ENCODE measurements at regions not wholly inside any gene's neighbourhood (a gene's known extent, or its start where the extent isn't known, plus 50 kb on each side); places are given as distances from the start of the nearest gene placed in this dataset.

DNA sequence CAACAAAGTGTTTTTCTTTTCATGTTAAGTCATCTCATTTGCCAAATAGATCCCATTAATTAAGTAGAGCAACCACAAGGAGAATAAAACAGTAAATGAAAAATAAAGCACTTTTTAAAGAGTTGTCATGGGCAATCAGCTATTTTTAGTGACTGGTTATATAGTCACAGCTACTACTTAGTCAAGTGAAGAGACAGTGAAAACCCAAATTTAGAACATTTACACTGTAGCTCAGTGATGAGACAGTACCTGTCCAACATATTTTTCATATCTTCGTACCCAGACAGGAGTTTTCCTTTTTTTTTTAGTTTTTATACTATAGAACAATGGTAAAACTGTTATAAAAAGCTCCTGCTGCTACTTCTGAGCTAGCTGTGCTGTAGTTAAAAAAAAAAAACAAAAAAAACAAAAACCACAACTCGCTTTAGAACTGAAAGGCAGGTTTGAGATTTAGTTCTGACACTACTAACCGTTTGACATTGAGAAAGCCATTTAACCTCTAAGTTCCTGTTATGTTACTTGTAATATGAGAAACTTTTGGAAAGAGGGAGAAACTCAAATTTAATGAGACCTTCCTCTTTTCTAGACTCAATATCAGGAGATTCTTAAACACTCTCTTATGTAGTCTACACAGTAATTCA, 777.5 kb downstream of the ADGRL2 start:
- no peak overlapping the region for H3K4me3 ChIP-seq (ENCODE audit: extremely low read depth, insufficient read depth, low read length, poor library complexity, severe bottlenecking)
- H3K27ac ChIP-seq (ENCODE audit: low read depth, low read length, severe bottlenecking): no peak overlapping the region
- H3K4me1 ChIP-seq (ENCODE audit: control insufficient read depth, insufficient read depth, low read length, poor library complexity, severe bottlenecking): no peaks in the 10 kb centered on the region
- no CpG with 5 or more reads among the region's 3 CpGs for WGBS, 2 experiments (ENCODE audit: insufficient coverage in 2 of 2)
- no peaks in the 10 kb centered on the region for H3K9me3 ChIP-seq (ENCODE audit: control insufficient read depth, low read length)
- H3K36me3 ChIP-seq (ENCODE audit: control insufficient read depth, insufficient read depth, low read length): no peaks in the 10 kb centered on the region

GRCh38 chr1:82567348-82567747, 766.6 kb downstream of the ADGRL2 start:
- no peaks in the 10 kb centered on the region for H3K36me3 ChIP-seq (ENCODE audit: control insufficient read depth, insufficient read depth, low read length)
- H3K4me1 ChIP-seq (ENCODE audit: control insufficient read depth, insufficient read depth, low read length, poor library complexity, severe bottlenecking): peaks cover 4% of the 10 kb centered on the region
- H3K27ac ChIP-seq (ENCODE audit: low read depth, low read length, severe bottlenecking): no peak overlapping the region
- H3K9me3 ChIP-seq (ENCODE audit: control insufficient read depth, low read length): no peaks in the 10 kb centered on the region
- WGBS, 2 experiments (ENCODE audit: insufficient coverage in 2 of 2): 100% methylated on average over 2 of the region's 3 CpGs
- no peak overlapping the region for H3K4me3 ChIP-seq (ENCODE audit: extremely low read depth, insufficient read depth, low read length, poor library complexity, severe bottlenecking)

GRCh38 chr1:82565546-82565945, 764.8 kb downstream of the ADGRL2 start:
- 67 to 82% methylated on average over 3 of the region's 6 CpGs for WGBS, 2 experiments (ENCODE audit: insufficient coverage in 2 of 2)
- Histone ChIP-seq H3K4me3 (ENCODE audit: extremely low read depth, insufficient read depth, low read length, poor library complexity, severe bottlenecking) (no peak overlapping the region), H3K9me3 (ENCODE audit: control insufficient read depth, low read length) (no peaks in the 10 kb centered on the region), H3K4me1 (ENCODE audit: control insufficient read depth, insufficient read depth, low read length, poor library complexity, severe bottlenecking) (peaks cover 4% of the 10 kb centered on the region), H3K27ac (ENCODE audit: low read depth, low read length, severe bottlenecking) (no peak overlapping the region), H3K36me3 (ENCODE audit: control insufficient read depth, insufficient read depth, low read length) (no peaks in the 10 kb centered on the region)

DNA sequence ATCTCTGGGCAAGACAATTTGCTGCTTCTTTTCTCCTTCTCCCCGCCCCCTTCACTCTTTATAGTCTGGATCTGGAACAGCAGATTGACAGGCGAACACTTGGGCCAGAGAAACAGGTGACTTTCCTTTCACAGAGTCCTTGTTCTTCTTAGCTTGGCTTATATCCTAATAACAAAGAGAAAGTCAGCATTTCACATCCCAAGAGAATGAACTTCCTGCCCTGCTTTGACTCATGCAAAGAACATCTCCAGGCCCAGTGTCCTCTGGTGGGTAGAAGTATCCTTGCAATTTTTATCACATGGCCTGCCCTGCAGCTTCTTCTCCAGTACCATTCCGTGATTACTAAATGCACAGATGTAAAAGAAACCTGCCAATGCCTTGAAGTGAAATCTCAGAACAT, 764.4 kb downstream of the ADGRL2 start:
- peaks cover 4% of the 10 kb centered on the region for H3K4me1 ChIP-seq (ENCODE audit: control insufficient read depth, insufficient read depth, low read length, poor library complexity, severe bottlenecking)
- H3K27ac ChIP-seq (ENCODE audit: low read depth, low read length, severe bottlenecking): no peak overlapping the region
- WGBS, 2 experiments (ENCODE audit: insufficient coverage in 2 of 2): 82 to 87% methylated on average over 3 of the region's 3 CpGs
- H3K36me3 ChIP-seq (ENCODE audit: control insufficient read depth, insufficient read depth, low read length): no peaks in the 10 kb centered on the region
- H3K4me3 ChIP-seq (ENCODE audit: extremely low read depth, insufficient read depth, low read length, poor library complexity, severe bottlenecking): no peak overlapping the region
- H3K9me3 ChIP-seq (ENCODE audit: control insufficient read depth, low read length): no peaks in the 10 kb centered on the region

DNA sequence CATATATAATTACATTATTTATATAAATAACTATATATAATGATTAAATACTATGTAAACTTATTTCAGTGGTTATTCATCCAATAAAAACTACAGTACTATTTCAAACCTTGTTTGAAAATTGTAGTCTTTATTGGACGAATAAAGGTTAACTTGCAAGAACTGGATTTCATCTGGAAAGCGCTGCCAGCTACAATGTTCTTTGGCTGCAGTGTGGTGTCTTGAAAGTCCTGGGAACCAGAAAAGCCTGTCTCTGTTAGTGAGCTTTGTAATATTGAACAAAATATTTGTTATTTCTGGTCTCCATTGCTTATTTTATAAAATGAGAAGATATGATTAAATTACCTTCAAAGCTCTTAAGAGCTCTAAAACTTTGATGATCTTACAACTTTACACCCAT, 763.6 kb downstream of the ADGRL2 start:
- Histone ChIP-seq H3K27ac (ENCODE audit: low read depth, low read length, severe bottlenecking) (no peak overlapping the region), H3K36me3 (ENCODE audit: control insufficient read depth, insufficient read depth, low read length) (no peaks in the 10 kb centered on the region), H3K4me1 (ENCODE audit: control insufficient read depth, insufficient read depth, low read length, poor library complexity, severe bottlenecking) (peaks cover 4% of the 10 kb centered on the region), H3K9me3 (ENCODE audit: control insufficient read depth, low read length) (no peaks in the 10 kb centered on the region), H3K4me3 (ENCODE audit: extremely low read depth, insufficient read depth, low read length, poor library complexity, severe bottlenecking) (no peak overlapping the region)
- WGBS, 2 experiments (ENCODE audit: insufficient coverage in 2 of 2): 72 to 100% methylated on average over 1 to 2 of the region's 2 CpGs

DNA sequence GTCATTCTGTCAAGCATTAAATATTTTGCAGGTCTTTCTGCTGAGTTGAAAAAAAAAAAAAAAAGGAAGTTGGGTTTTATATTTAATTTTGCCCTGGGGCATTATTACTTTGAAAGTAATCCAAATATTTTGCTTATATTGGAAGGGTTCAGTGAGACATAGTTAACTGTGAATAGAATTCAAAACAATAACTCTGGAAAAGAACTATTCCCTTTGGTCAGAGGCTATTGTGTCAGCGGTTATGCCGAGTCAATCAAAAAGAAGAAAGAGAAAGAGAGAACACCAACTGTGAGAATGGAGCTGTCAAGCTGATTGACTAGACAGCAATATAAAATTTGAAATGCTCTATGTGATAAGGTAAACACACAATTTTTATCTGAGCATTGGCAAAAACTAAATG, 761.7 kb downstream of the ADGRL2 start:
- Histone ChIP-seq H3K4me3 (ENCODE audit: extremely low read depth, insufficient read depth, low read length, poor library complexity, severe bottlenecking) (no peak overlapping the region), H3K27ac (ENCODE audit: low read depth, low read length, severe bottlenecking) (no peak overlapping the region), H3K36me3 (ENCODE audit: control insufficient read depth, insufficient read depth, low read length) (no peaks in the 10 kb centered on the region), H3K9me3 (ENCODE audit: control insufficient read depth, low read length) (no peaks in the 10 kb centered on the region), H3K4me1 (ENCODE audit: control insufficient read depth, insufficient read depth, low read length, poor library complexity, severe bottlenecking) (peaks cover 4% of the 10 kb centered on the region)
- WGBS, 2 experiments (ENCODE audit: insufficient coverage in 2 of 2): 76 to 86% methylated on average over 2 of the region's 2 CpGs

GRCh38 chr1:82560566-82560965, 759.8 kb downstream of the ADGRL2 start:
- no peak overlapping the region for H3K4me3 ChIP-seq (ENCODE audit: extremely low read depth, insufficient read depth, low read length, poor library complexity, severe bottlenecking)
- no peaks in the 10 kb centered on the region for H3K36me3 ChIP-seq (ENCODE audit: control insufficient read depth, insufficient read depth, low read length)
- H3K9me3 ChIP-seq (ENCODE audit: control insufficient read depth, low read length): no peaks in the 10 kb centered on the region
- H3K27ac ChIP-seq (ENCODE audit: low read depth, low read length, severe bottlenecking): no peak overlapping the region
- peaks cover 4% of the 10 kb centered on the region for H3K4me1 ChIP-seq (ENCODE audit: control insufficient read depth, insufficient read depth, low read length, poor library complexity, severe bottlenecking)

DNA sequence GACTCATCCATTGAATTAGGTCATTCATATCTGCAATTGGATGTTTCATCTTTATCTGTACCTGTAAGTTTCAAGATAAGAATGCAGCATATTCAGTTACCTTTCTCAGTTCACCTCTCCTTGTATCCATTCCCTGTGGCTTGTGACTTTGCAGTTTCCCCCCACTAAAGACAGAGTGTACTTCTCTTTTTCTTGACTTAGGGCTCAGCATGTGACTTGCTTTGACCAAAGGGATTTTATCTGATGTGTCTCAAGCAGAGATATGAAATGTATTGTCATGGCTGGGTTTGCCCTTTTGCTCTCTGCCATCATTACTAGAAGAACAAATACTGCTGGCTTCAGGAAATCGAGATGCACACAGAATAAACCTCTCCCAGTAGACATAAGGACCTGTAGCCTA, 754.8 kb downstream of the ADGRL2 start:
- Histone ChIP-seq H3K36me3 (ENCODE audit: control insufficient read depth, insufficient read depth, low read length) (no peaks in the 10 kb centered on the region), H3K27ac (ENCODE audit: low read depth, low read length, severe bottlenecking) (no peak overlapping the region), H3K4me3 (ENCODE audit: extremely low read depth, insufficient read depth, low read length, poor library complexity, severe bottlenecking) (no peak overlapping the region), H3K9me3 (ENCODE audit: control insufficient read depth, low read length) (no peaks in the 10 kb centered on the region), H3K4me1 (ENCODE audit: control insufficient read depth, insufficient read depth, low read length, poor library complexity, severe bottlenecking) (no peaks in the 10 kb centered on the region)
- whole genome bisulfite sequencing, 2 experiments (ENCODE audit: insufficient coverage in 2 of 2): 80% methylated on average over 1 of the region's 1 CpG; no CpG with 5 or more reads in 1 of the 2 experiments

GRCh38 chr1:82549841-82550240, 749.1 kb downstream of the ADGRL2 start:
- Histone ChIP-seq H3K4me3 (ENCODE audit: extremely low read depth, insufficient read depth, low read length, poor library complexity, severe bottlenecking) (no peak overlapping the region), H3K4me1 (ENCODE audit: control insufficient read depth, insufficient read depth, low read length, poor library complexity, severe bottlenecking) (no peaks in the 10 kb centered on the region), H3K36me3 (ENCODE audit: control insufficient read depth, insufficient read depth, low read length) (no peaks in the 10 kb centered on the region), H3K9me3 (ENCODE audit: control insufficient read depth, low read length) (no peaks in the 10 kb centered on the region), H3K27ac (ENCODE audit: low read depth, low read length, severe bottlenecking) (no peak overlapping the region)
- 84 to 94% methylated on average over 4 of the region's 4 CpGs for WGBS, 2 experiments (ENCODE audit: insufficient coverage in 2 of 2)

DNA sequence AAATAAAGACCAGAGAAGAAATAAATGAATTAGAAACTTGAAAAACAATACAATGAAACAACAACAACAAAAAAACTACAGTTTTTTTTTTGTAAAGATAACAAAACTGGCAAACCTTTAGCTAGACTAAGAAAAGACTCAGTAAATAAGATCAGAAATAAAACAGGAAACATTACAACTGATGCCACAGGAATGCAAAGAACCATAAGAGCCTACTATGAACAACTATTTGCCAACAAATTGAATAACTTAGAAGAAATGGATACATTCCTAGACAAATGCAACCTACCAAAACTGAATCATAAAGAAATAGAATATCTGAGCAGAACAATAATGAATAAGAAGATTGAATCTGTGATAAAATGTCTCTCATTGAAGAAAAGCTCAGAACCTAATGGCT, 742.0 kb downstream of the ADGRL2 start:
- no peaks in the 10 kb centered on the region for H3K36me3 ChIP-seq (ENCODE audit: control insufficient read depth, insufficient read depth, low read length)

GRCh38 chr1:82542141-82542540, 741.4 kb downstream of the ADGRL2 start:
- Histone ChIP-seq H3K27ac (ENCODE audit: low read depth, low read length, severe bottlenecking) (no peak overlapping the region), H3K9me3 (ENCODE audit: control insufficient read depth, low read length) (no peaks in the 10 kb centered on the region), H3K4me3 (ENCODE audit: extremely low read depth, insufficient read depth, low read length, poor library complexity, severe bottlenecking) (no peak overlapping the region), H3K4me1 (ENCODE audit: control insufficient read depth, insufficient read depth, low read length, poor library complexity, severe bottlenecking) (no peaks in the 10 kb centered on the region), H3K36me3 (ENCODE audit: control insufficient read depth, insufficient read depth, low read length) (no peaks in the 10 kb centered on the region)
- WGBS, 2 experiments (ENCODE audit: insufficient coverage in 2 of 2): 100% methylated on average over 2 of the region's 4 CpGs; no CpG with 5 or more reads in 1 of the 2 experiments

More for the DNA sequence above, 742.0 kb downstream of the ADGRL2 start:
- Histone ChIP-seq H3K9me3 (ENCODE audit: control insufficient read depth, low read length) (no peaks in the 10 kb centered on the region), H3K4me1 (ENCODE audit: control insufficient read depth, insufficient read depth, low read length, poor library complexity, severe bottlenecking) (no peaks in the 10 kb centered on the region), H3K27ac (ENCODE audit: low read depth, low read length, severe bottlenecking) (no peak overlapping the region), H3K4me3 (ENCODE audit: extremely low read depth, insufficient read depth, low read length, poor library complexity, severe bottlenecking) (no peak overlapping the region)

Measured in mesodermal cell (in vitro differentiated cells).